ENCODE measurements at regions not wholly inside any gene's neighbourhood (a gene's known extent, or its start where the extent isn't known, plus 50 kb on each side); places are given as distances from the start of the nearest gene placed in this dataset.

DNA sequence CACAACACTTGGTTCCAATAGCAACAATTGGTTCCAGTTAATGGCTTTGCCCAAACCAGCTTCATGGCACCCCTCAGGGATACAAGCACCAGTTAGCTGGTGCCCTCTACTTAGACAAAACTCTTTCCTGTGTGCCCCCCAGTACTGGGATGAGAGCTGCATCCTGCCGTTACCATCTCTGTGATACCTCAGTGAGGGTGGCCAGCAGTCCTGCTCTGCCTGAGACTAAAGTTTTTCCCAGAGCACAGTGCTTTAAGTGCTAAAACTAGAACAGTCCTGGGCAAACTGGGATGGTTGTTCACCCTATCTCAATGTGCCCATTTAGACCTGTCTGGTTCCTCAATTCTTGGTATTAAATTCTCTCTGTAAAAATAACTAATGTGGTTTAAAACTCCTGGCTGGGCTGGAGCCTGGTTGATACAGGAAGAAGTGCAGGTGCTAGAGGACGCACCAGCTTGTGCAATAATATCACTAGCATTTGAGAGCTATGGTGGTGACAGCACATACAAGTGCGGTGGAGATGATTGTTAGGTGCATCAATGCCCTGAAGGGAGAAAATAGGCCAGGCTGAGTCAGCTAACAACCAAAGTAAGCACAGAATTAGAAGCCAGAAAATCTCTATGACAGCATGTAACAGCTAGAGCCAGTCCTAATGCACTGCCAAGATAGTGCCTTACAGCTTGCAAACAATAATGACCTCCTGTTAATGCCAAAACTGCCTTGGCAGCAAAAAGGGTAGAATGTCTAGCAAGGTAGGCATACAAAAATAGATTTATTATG, 179.8 kb upstream of the GALNT2 start:
- TF ChIP-seq ZBTB7A (IDR thresholded peaks at IDR 0.05; ENCODE audit: low read depth): no peak
- TF ChIP-seq, protein P1, sequence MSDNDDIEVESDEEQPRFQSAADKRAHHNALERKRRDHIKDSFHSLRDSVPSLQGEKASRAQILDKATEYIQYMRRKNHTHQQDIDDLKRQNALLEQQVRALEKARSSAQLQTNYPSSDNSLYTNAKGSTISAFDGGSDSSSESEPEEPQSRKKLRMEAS (IDR thresholded peaks at IDR 0.05): no peak

DNA sequence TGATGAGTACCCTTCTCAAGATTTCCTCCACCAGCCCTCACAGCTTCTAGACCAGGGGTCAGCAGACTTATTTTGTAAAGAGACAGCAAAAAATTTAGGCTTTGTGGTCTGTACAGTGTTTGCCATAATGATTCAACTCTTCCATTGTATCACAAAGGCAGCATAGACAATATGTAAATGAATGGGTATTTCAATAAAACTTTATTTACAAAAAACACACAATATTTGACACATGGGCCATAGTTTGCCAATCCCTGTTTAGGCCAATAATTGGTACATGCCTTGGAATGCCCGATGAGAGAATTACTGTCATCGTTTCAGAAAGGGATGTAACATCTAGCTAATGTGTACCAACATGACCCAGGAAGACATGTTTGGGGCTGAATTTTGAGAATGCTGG, 178.9 kb upstream of the GALNT2 start:
- TF ChIP-seq TAF1 (IDR thresholded peaks at IDR 0.05; ENCODE audit: low read depth) (no peak), CEBPB (IDR thresholded peaks at IDR 0.05) (no peak), YY1 (IDR thresholded peaks at IDR 0.05; ENCODE audit: low read depth) (no peak), EP300 (IDR thresholded peaks at IDR 0.05; ENCODE audit: borderline replicate concordance) (no peak), RAD21 (IDR thresholded peaks at IDR 0.05; ENCODE audit: low read depth) (no peak)

DNA sequence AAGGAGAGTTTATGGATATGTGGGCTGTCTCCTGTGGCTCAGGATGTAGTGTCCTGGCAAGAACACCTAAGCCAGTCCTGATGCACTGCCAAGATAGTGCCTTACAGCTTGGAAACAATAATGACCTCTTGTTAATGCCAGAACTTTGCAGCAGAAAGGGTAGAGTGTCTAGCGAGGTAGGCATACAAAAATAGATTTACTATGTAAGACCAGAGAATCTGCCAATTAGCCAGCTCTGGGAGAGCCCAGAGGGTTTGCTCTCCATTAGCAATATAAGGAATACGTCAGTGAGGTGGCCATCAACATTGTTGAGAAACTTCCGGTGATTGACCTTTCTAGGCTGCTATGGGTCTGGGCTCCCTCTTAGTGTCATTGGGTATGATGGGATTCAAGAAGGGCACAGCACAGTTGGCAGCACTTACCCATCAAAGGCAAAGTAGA, 178.5 kb upstream of the GALNT2 start:
- TF ChIP-seq ZBTB7A (IDR thresholded peaks at IDR 0.05; ENCODE audit: low read depth) (no peak), TAF1 (IDR thresholded peaks at IDR 0.05; ENCODE audit: low read depth) (no peak), NFIC (IDR thresholded peaks at IDR 0.05) (no peak), RAD21 (IDR thresholded peaks at IDR 0.05; ENCODE audit: low read depth) (no peak), CEBPB (IDR thresholded peaks at IDR 0.05) (no peak), EGR1 (IDR thresholded peaks at IDR 0.05) (no peak), EP300 (IDR thresholded peaks at IDR 0.05; ENCODE audit: borderline replicate concordance) (no peak), FOXM1 (IDR thresholded peaks at IDR 0.05; ENCODE audit: borderline replicate concordance, low read depth) (no peak), YY1 (IDR thresholded peaks at IDR 0.05; ENCODE audit: low read depth) (no peak), TCF12 (IDR thresholded peaks at IDR 0.05; ENCODE audit: low read depth) (no peak), CREB1 (IDR thresholded peaks at IDR 0.05; ENCODE audit: low read depth) (no peak), TEAD4 (IDR thresholded peaks at IDR 0.05) (no peak)
- TF ChIP-seq, protein P2, sequence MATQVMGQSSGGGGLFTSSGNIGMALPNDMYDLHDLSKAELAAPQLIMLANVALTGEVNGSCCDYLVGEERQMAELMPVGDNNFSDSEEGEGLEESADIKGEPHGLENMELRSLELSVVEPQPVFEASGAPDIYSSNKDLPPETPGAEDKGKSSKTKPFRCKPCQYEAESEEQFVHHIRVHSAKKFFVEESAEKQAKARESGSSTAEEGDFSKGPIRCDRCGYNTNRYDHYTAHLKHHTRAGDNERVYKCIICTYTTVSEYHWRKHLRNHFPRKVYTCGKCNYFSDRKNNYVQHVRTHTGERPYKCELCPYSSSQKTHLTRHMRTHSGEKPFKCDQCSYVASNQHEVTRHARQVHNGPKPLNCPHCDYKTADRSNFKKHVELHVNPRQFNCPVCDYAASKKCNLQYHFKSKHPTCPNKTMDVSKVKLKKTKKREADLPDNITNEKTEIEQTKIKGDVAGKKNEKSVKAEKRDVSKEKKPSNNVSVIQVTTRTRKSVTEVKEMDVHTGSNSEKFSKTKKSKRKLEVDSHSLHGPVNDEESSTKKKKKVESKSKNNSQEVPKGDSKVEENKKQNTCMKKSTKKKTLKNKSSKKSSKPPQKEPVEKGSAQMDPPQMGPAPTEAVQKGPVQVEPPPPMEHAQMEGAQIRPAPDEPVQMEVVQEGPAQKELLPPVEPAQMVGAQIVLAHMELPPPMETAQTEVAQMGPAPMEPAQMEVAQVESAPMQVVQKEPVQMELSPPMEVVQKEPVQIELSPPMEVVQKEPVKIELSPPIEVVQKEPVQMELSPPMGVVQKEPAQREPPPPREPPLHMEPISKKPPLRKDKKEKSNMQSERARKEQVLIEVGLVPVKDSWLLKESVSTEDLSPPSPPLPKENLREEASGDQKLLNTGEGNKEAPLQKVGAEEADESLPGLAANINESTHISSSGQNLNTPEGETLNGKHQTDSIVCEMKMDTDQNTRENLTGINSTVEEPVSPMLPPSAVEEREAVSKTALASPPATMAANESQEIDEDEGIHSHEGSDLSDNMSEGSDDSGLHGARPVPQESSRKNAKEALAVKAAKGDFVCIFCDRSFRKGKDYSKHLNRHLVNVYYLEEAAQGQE (IDR thresholded peaks at IDR 0.05; ENCODE audit: low read depth): no peak
- TF ChIP-seq, protein P3, sequence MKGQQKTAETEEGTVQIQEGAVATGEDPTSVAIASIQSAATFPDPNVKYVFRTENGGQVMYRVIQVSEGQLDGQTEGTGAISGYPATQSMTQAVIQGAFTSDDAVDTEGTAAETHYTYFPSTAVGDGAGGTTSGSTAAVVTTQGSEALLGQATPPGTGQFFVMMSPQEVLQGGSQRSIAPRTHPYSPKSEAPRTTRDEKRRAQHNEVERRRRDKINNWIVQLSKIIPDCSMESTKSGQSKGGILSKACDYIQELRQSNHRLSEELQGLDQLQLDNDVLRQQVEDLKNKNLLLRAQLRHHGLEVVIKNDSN (IDR thresholded peaks at IDR 0.05): no peak
- TF ChIP-seq, protein P1 (IDR thresholded peaks at IDR 0.05): no peak

DNA sequence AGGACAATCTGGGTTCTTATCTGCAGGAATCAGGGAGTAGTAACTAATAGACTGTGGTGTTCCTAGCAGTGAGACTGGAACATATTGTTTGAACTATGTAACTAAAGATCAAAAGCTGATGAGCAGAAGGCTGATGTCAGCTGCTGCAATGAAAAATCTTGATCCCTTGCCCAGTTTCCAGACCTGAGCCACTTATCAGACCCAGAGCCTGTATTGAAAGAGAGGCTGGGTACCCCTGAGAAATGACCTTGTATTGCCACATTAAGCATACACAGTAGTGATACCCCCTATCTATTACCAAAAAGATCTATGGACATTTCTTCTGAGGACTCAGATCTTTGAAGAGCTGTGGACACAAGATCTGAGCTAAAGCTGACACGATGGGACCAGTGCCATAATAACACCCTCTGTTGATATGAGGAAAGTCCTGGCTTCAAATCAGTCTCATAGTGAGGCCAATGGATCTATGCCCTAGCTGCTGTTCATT, 178.0 kb upstream of the GALNT2 start:
- TF ChIP-seq RAD21 (IDR thresholded peaks at IDR 0.05; ENCODE audit: low read depth): no peak
- TF ChIP-seq FOXM1 (IDR thresholded peaks at IDR 0.05; ENCODE audit: borderline replicate concordance, low read depth): no peak
- no peak for TF ChIP-seq CEBPB (IDR thresholded peaks at IDR 0.05)

DNA sequence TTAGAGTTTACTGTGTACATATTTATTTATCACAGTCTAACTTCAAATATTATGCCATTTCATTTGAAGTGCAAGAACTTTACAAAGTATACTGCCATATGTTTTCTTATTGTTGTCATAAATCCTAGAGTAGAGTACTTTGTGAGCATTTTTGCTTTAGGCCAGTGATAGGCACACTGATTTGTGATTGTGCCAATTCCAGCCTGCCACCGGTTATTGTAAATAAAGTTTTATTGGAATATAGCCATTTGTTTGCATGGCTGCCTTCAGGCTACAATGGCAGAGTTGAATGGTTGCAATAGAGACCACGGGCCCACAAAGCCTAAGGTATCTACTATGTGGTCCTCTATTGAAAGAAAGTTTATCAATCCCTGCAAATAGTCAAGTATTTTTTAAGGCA, 175.8 kb upstream of the GALNT2 start:
- no peak for TF ChIP-seq EGR1 (IDR thresholded peaks at IDR 0.05)
- no peak for TF ChIP-seq CEBPB (IDR thresholded peaks at IDR 0.05)
- no peak for TF ChIP-seq RAD21 (IDR thresholded peaks at IDR 0.05; ENCODE audit: low read depth)
- no peak for TF ChIP-seq EP300 (IDR thresholded peaks at IDR 0.05; ENCODE audit: borderline replicate concordance)
- TF ChIP-seq FOXM1 (IDR thresholded peaks at IDR 0.05; ENCODE audit: borderline replicate concordance, low read depth): no peak
- TF ChIP-seq TCF12 (IDR thresholded peaks at IDR 0.05; ENCODE audit: low read depth): no peak
- no peak for TF ChIP-seq TAF1 (IDR thresholded peaks at IDR 0.05; ENCODE audit: low read depth)
- no peak for TF ChIP-seq CREB1 (IDR thresholded peaks at IDR 0.05; ENCODE audit: low read depth)
- TF ChIP-seq YY1 (IDR thresholded peaks at IDR 0.05; ENCODE audit: low read depth): no peak
- TF ChIP-seq TEAD4 (IDR thresholded peaks at IDR 0.05): no peak
- TF ChIP-seq, protein P2 (IDR thresholded peaks at IDR 0.05; ENCODE audit: low read depth): no peak
- TF ChIP-seq ZBTB7A (IDR thresholded peaks at IDR 0.05; ENCODE audit: low read depth): no peak
- no peak for TF ChIP-seq NFIC (IDR thresholded peaks at IDR 0.05)
- TF ChIP-seq, protein P1 (IDR thresholded peaks at IDR 0.05): no peak
- TF ChIP-seq, protein P3 (IDR thresholded peaks at IDR 0.05): no peak
